ENCODE measurements at regions not wholly inside any gene's neighbourhood (a gene's known extent, or its start where the extent isn't known, plus 50 kb on each side); places are given as distances from the start of the nearest gene placed in this dataset.

DNA sequence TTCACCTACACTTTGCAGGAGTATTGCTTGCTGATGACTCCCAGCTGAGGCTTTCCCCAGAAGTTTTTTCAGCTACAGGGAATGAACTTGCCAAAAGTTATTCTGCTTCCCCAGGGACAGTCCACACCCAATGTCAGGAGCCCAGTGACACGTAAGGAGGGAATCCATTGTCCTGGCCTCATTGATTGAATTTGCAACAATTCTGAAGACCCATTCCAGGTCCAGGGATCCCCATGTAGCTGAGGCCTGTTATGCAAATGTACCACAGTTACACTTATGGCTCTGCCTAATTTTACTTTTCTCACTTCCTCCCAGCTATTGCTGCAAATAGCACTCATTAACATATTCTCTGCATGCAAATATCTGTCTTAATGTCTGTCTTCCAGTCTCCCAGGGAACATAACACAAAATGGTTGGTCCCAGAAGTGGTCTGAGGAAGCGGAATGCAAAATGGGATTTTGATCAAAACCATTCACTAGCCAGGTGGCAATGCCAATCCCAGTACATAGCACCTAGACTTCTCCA, 113.7 kb upstream of the ACTRT1 start:
- DNase-seq, result no peak

- DNase-seq, result no peak
Measured at GRCh38 chrX:128156204-128156603, 104.0 kb upstream of the ACTRT1 start.

DNA sequence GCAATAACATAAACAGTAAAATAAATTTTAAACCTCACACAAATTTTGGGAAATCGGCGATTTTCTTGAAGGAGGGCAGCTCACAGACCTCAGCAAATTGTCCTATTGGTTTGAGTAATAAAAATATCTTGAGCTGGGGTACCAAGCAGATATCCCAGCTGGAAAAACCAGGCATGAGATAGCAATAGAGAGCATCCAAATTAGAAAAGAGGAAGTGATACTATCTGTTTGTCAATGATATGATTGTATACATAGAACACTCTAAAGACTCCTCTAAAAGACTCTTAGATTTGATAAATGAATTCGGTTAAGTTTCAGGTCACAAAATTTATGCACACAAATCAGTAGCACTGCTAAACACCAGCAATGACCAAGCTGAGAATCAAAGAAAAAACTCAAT, 90.5 kb upstream of the ACTRT1 start:
- DNase-seq, result no peak

GRCh38 chrX:128106630-128107029, 54.4 kb upstream of the ACTRT1 start:
- DNase-seq, result no peak

- DNase-seq, result no peak
Measured at GRCh38 chrX:128105659-128106058, 53.5 kb upstream of the ACTRT1 start.
